Astrocyte (in vitro differentiated cells and primary cell): ENCODE measurements at regions not wholly inside any gene's neighbourhood (a gene's known extent, or its start where the extent isn't known, plus 50 kb on each side); places are given as distances from the start of the nearest gene placed in this dataset.

Experiments used
- EZH2 ChIP-seq: IDR thresholded peaks from 2 replicates; pipeline ENCODE4 v1.6.1; 2012; ENCODE audit warnings: mild to moderate bottlenecking, low read length, inconsistent platforms; ENCODE audit not compliant: insufficient read depth
- TF ChIP-seq, protein P1 (sequence below): IDR thresholded peaks from 2 replicates; pipeline ENCODE4 v1.5.1; 2011; ENCODE audit warnings: low read depth, mild to moderate bottlenecking, inconsistent platforms, low read length, moderate library complexity; ENCODE audit not compliant: insufficient read depth

DNA sequence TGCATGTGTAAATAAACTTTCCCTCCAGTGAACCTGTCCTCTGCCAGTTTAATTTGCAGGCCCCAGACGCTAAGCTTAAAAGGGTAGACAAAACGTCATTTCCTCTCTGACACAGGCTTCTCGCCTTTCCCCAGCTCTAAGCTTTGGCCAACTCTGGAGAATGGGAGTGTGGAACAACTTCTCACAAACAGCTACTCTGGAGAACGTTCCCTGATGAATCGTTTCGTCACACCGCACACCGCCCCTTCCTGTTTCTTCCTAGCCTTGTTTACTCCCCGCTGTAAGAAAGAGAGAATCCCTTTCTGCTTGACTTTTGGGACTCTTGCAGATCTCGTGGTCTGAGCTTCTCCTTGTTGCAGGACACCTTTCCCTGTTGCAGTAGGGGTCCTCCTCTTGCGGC lies 564.2 kb downstream of the TCERG1L start:
- TF ChIP-seq, protein P1, sequence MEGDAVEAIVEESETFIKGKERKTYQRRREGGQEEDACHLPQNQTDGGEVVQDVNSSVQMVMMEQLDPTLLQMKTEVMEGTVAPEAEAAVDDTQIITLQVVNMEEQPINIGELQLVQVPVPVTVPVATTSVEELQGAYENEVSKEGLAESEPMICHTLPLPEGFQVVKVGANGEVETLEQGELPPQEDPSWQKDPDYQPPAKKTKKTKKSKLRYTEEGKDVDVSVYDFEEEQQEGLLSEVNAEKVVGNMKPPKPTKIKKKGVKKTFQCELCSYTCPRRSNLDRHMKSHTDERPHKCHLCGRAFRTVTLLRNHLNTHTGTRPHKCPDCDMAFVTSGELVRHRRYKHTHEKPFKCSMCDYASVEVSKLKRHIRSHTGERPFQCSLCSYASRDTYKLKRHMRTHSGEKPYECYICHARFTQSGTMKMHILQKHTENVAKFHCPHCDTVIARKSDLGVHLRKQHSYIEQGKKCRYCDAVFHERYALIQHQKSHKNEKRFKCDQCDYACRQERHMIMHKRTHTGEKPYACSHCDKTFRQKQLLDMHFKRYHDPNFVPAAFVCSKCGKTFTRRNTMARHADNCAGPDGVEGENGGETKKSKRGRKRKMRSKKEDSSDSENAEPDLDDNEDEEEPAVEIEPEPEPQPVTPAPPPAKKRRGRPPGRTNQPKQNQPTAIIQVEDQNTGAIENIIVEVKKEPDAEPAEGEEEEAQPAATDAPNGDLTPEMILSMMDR: no peak
- no peak for TF ChIP-seq EZH2
